ENCODE measurements at regions not wholly inside any gene's neighbourhood (a gene's known extent, or its start where the extent isn't known, plus 50 kb on each side); places are given as distances from the start of the nearest gene placed in this dataset.

- TF ChIP-seq SMC3 (IDR thresholded peaks at IDR 0.05) (no peak), EHMT2 (IDR thresholded peaks at IDR 0.05; ENCODE audit: low read depth) (no peak), POLR2A (IDR thresholded peaks at IDR 0.05; ENCODE audit: low read length) (no peak), RNF2 (IDR thresholded peaks at IDR 0.05; ENCODE audit: borderline replicate concordance, low read depth) (no peak), CTCF (IDR thresholded peaks at IDR 0.05) (no peak)
These were observed 735.9 kb downstream of the GATA3 start for GRCh38 chr10:8790390-8790789.
